Fibroblast of pulmonary artery (primary cell): ENCODE measurements at regions not wholly inside any gene's neighbourhood (a gene's known extent, or its start where the extent isn't known, plus 50 kb on each side); places are given as distances from the start of the nearest gene placed in this dataset.

ENCODE experiments used
- DNase-seq: peaks from one replicate; pipeline ENCODE4 v3.0.0-alpha.2; 2010; ENCODE audit warnings: low read depth
- H3K4me3 ChIP-seq: replicated peaks from 2 replicates; pipeline ENCODE4 v1.5.1; 2011; ENCODE audit warnings: low read depth, mild to moderate bottlenecking, control low read depth, low read length, moderate library complexity
- CTCF ChIP-seq: IDR thresholded peaks from 2 replicates; pipeline ENCODE4 v1.5.1; 2011; ENCODE audit warnings: mild to moderate bottlenecking, control low read depth, low read length, inconsistent platforms; ENCODE audit errors: missing control alignments

GRCh38 chr9:118283488-118283887 lies 579.3 kb downstream of the TLR4 start:
- DNase-seq = no peak
- H3K4me3 ChIP-seq = no peak overlapping the region
- TF ChIP-seq CTCF = no peak

GRCh38 chr9:118290116-118290515 lies 585.9 kb downstream of the TLR4 start:
- no peak for TF ChIP-seq CTCF
- H3K4me3 ChIP-seq = no peak overlapping the region
- DNase-seq = no peak

- no peak overlapping the region for H3K4me3 ChIP-seq
- no peak for TF ChIP-seq CTCF
Measured at GRCh38 chr9:118295413-118295812, 591.2 kb downstream of the TLR4 start.

GRCh38 chr9:118302721-118303120 lies 598.5 kb downstream of the TLR4 start:
- no peak for DNase-seq
- TF ChIP-seq CTCF = no peak
- no peak overlapping the region for H3K4me3 ChIP-seq

More at GRCh38 chr9:118295413-118295812, 591.2 kb downstream of the TLR4 start:
- DNase-seq = no peak

- no peak for DNase-seq
- H3K4me3 ChIP-seq = no peak overlapping the region
- no peak for TF ChIP-seq CTCF
Measured at GRCh38 chr9:118303216-118303615, 599.0 kb downstream of the TLR4 start.

GRCh38 chr9:118305331-118305730 lies 601.1 kb downstream of the TLR4 start:
- TF ChIP-seq CTCF = no peak
- DNase-seq = no peak
- H3K4me3 ChIP-seq = no peak overlapping the region

- TF ChIP-seq CTCF = no peak
- no peak overlapping the region for H3K4me3 ChIP-seq
- no peak for DNase-seq
Measured at GRCh38 chr9:118306801-118307200, 602.6 kb downstream of the TLR4 start.
